ENCODE measurements at regions not wholly inside any gene's neighbourhood (a gene's known extent, or its start where the extent isn't known, plus 50 kb on each side); places are given as distances from the start of the nearest gene placed in this dataset.

GRCh38 chr10:123428391-123428790 is 237.8 kb upstream of the GPR26 start:
- peak; percentile 57 for FAIRE-seq
- Histone ChIP-seq H3K56ac (replicated peaks; ENCODE audit: insufficient read length, low read depth, low read length) (no peak overlapping the region), H3K79me2 (ENCODE audit: control insufficient read depth in 1 of 2, insufficient read depth in 2 of 2, low read length in 2 of 2) (no peaks in the 10 kb centered on the region), H2BK120ac (replicated peaks; ENCODE audit: low read depth, low read length) (no peak overlapping the region), H2AK5ac (ENCODE audit: low read depth, low read length) (no peak overlapping the region), H4K5ac (ENCODE audit: insufficient read length, low read depth, low read length) (no peak overlapping the region), H3K9me3 (ENCODE audit: insufficient read depth in 2 of 2, low read depth in 1 of 2, low read length in 1 of 2) (no peaks in the 10 kb centered on the region), H3K4ac (replicated peaks; ENCODE audit: insufficient read length, low read depth, low read length) (no peak overlapping the region), H2BK15ac (ENCODE audit: low read length) (no peak overlapping the region), H2BK12ac (ENCODE audit: low read depth, low read length) (no peak overlapping the region), H4K20me1 (replicated peaks in 1 of 2; ENCODE audit: control insufficient read depth in 1 of 2, insufficient read depth in 2 of 2, low read length in 2 of 2) (no peaks in the 10 kb centered on the region), H3K36me3 (ENCODE audit: control insufficient read depth in 2 of 4, insufficient read depth in 4 of 4, low read length in 3 of 4) (no peaks in the 10 kb centered on the region), H3K18ac (ENCODE audit: extremely low read depth, low read length) (no peak overlapping the region), H3K14ac (ENCODE audit: insufficient read length) (no peak overlapping the region), H3K4me1 (replicated peaks in 1 of 4; ENCODE audit: control insufficient read depth in 3 of 4, insufficient read depth in 4 of 4, low read length in 3 of 4) (peaks cover 2 to 5% (median 3%) of the 10 kb centered on the region in 4 experiments; a peak in 4 of 7 replicates), H3K4me3 (ENCODE audit: extremely low read depth in 1 of 4, insufficient read depth in 2 of 4, low read depth in 3 of 4, low read length in 4 of 4) (no peak overlapping the region), H3K4me2 (ENCODE audit: insufficient read depth in 1 of 2, low read depth in 2 of 2, low read length in 2 of 2) (no peak overlapping the region), H3K23me2 (ENCODE audit: low read depth, low read length) (no peaks in the 10 kb centered on the region; the same call in 1 of the 2 replicates), H3K27ac (ENCODE audit: low read depth, low read length) (no peak overlapping the region), H4K91ac (replicated peaks; ENCODE audit: insufficient read length, low read length) (no peak overlapping the region), H2AFZ (ENCODE audit: low read length) (no peak overlapping the region), H3K79me1 (ENCODE audit: low read depth, low read length) (no peaks in the 10 kb centered on the region), H2BK20ac (ENCODE audit: low read length) (no peak overlapping the region), H3K9ac (replicated peaks in 1 of 4; ENCODE audit: extremely low read depth in 1 of 4, low read depth in 3 of 4, low read length in 3 of 4) (no peak overlapping the region), H2BK5ac (ENCODE audit: low read depth, low read length) (no peak overlapping the region), H3K23ac (ENCODE audit: insufficient read length) (no peak overlapping the region), H3K27me3 (replicated peaks in 1 of 4; ENCODE audit: control insufficient read depth in 3 of 4, extremely low read depth in 1 of 4, insufficient read depth in 3 of 4, low read length in 3 of 4) (no peaks in the 10 kb centered on the region), H4K8ac (ENCODE audit: extremely low read depth, insufficient read depth, low read length) (no peak overlapping the region)
- TF ChIP-seq TAF1 (IDR thresholded peaks at IDR 0.05; ENCODE audit: low read depth, low read length) = no peak
- no peak for DNase-seq (ENCODE audit: low read depth in 1 of 2, low spot score in 2 of 2)
- ChIA-PET POLR2A (ENCODE audit: partially characterized antibody) (no interaction called here), CTCF (ENCODE audit: partially characterized antibody) (interaction anchor here (1.1 to 3.1 kb wide), 3 partner anchors 10 to 256 kb away, joined by 3 to 10 read pairs (median 5); no protein-coding TSS in a partner anchor)
- WGBS, 2 experiments (ENCODE audit: extremely low coverage in 1 of 2, insufficient coverage in 1 of 2, insufficient read length in 1 of 2, insufficient replicate concordance in 2 of 2, low coverage in 1 of 2, low lambda C conversion rate in 2 of 2, missing lambda C conversion rate in 1 of 2) = 95% methylated on average over 11 of the region's 11 CpGs; no CpG with 5 or more reads in 1 of the 2 experiments

Measured in H1 (cell line).